ENCODE measurements at regions not wholly inside any gene's neighbourhood (a gene's known extent, or its start where the extent isn't known, plus 50 kb on each side); places are given as distances from the start of the nearest gene placed in this dataset.

DNA sequence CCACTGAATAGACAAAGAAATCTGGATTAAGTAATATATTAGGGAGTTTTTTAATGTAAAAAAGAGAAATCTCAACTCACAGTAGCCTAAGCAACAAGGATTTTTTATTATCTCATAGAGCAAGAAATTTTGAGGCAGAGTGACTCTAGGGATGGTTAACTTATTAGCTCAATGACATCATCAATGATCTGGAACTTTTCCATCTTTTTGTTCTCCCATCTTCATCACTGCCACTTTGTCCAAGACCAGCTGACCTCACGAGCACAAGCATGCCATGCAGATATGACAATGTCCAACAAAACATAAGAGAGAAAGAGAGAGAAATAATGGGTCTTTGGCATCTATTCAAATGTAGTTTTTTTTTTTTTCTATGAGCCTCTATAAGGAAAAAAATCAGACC, 211.8 kb upstream of the RND3 start:
- POLR2A ChIA-PET, result no interaction called here
- Histone ChIP-seq H3K27ac (ENCODE audit: low read length) (no peak overlapping the region), H3K27me3 (ENCODE audit: control insufficient read depth, insufficient read depth, low read length) (no peaks in the 10 kb centered on the region), H3K4me1 (ENCODE audit: control insufficient read depth, insufficient read depth, low read length) (no peaks in the 10 kb centered on the region), H3K4me3 (ENCODE audit: low read depth in 2 of 2, low read length in 2 of 2) (no peak overlapping the region), H3K9me3 (ENCODE audit: control insufficient read depth, insufficient read depth, low read depth, low read length) (no peaks in the 10 kb centered on the region), H3K36me3 (ENCODE audit: control insufficient read depth, insufficient read depth, low read length) (no peaks in the 10 kb centered on the region)
- DNase-seq (ENCODE audit: low read depth, low spot score) (no peak), ATAC-seq (no peak)
- CTCF ChIA-PET, result no interaction called here
- TF ChIP-seq, protein P1, sequence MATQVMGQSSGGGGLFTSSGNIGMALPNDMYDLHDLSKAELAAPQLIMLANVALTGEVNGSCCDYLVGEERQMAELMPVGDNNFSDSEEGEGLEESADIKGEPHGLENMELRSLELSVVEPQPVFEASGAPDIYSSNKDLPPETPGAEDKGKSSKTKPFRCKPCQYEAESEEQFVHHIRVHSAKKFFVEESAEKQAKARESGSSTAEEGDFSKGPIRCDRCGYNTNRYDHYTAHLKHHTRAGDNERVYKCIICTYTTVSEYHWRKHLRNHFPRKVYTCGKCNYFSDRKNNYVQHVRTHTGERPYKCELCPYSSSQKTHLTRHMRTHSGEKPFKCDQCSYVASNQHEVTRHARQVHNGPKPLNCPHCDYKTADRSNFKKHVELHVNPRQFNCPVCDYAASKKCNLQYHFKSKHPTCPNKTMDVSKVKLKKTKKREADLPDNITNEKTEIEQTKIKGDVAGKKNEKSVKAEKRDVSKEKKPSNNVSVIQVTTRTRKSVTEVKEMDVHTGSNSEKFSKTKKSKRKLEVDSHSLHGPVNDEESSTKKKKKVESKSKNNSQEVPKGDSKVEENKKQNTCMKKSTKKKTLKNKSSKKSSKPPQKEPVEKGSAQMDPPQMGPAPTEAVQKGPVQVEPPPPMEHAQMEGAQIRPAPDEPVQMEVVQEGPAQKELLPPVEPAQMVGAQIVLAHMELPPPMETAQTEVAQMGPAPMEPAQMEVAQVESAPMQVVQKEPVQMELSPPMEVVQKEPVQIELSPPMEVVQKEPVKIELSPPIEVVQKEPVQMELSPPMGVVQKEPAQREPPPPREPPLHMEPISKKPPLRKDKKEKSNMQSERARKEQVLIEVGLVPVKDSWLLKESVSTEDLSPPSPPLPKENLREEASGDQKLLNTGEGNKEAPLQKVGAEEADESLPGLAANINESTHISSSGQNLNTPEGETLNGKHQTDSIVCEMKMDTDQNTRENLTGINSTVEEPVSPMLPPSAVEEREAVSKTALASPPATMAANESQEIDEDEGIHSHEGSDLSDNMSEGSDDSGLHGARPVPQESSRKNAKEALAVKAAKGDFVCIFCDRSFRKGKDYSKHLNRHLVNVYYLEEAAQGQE (IDR thresholded peaks at IDR 0.05; ENCODE audit: insufficient read depth in 1 of 2, low read depth in 2 of 2, low read length in 1 of 2), result no peak
- TF ChIP-seq SIN3A (IDR thresholded peaks at IDR 0.05; ENCODE audit: borderline replicate concordance, insufficient read depth, low read depth, low read length) (no peak), TCF7L2 (IDR thresholded peaks at IDR 0.05; ENCODE audit: low read depth, low read length) (no peak), POLR2AphosphoS5 (IDR thresholded peaks at IDR 0.05; ENCODE audit: low read depth, low read length) (no peak)
- TF ChIP-seq, protein P2, sequence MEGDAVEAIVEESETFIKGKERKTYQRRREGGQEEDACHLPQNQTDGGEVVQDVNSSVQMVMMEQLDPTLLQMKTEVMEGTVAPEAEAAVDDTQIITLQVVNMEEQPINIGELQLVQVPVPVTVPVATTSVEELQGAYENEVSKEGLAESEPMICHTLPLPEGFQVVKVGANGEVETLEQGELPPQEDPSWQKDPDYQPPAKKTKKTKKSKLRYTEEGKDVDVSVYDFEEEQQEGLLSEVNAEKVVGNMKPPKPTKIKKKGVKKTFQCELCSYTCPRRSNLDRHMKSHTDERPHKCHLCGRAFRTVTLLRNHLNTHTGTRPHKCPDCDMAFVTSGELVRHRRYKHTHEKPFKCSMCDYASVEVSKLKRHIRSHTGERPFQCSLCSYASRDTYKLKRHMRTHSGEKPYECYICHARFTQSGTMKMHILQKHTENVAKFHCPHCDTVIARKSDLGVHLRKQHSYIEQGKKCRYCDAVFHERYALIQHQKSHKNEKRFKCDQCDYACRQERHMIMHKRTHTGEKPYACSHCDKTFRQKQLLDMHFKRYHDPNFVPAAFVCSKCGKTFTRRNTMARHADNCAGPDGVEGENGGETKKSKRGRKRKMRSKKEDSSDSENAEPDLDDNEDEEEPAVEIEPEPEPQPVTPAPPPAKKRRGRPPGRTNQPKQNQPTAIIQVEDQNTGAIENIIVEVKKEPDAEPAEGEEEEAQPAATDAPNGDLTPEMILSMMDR (IDR thresholded peaks at IDR 0.05), result no peak
- in situ Hi-C loops (cut with HindIII; ENCODE audit: low pct_unique_long_range_greater_than_20kb, low sequenced_read_pairs), result no loop called here
- intact Hi-C loops (cut with micrococcal nuclease; ENCODE audit: unreplicated experiment), result no loop called here
- BruUV-seq (replicated peaks), result no TSS peak

DNA sequence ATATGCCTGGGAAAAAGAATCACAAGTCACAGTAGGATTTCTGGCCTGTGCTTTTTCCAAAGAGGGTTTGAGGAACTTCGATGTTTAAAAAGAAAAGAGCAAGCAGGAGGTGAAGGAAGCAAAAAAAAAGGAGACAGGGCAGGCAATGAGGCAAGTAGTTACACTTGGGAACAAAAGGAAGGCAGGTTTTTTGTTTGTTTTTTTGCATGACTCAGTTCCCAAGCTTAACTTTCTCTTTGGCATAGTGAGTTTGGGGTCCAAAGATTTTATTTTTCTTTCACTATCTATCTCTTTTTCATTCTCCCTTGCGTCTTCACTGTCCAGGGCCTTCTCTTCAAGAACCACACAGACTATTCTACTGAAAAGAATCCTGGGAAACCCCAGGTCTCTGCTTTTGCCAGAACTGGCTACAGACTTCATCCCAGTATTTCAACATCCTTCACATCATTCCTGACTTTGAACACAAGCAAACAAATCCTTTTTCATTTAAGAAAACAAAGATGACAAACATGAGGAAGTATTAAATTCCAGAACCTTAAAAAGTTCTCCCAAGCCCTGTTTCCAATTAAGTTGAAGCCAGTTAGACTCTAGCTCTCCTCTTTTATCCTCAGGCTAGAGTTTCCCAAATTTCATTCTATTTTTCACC, 210.7 kb upstream of the RND3 start:
- no peak overlapping the region for H3K27ac ChIP-seq (ENCODE audit: low read length)
- POLR2A ChIA-PET, result no interaction called here
- BruUV-seq (replicated peaks), result no TSS peak
- ATAC-seq (no peak), DNase-seq (ENCODE audit: low read depth, low spot score) (no peak)
- H3K4me3 ChIP-seq (ENCODE audit: low read depth in 2 of 2, low read length in 2 of 2), result no peak overlapping the region
- no peaks in the 10 kb centered on the region for H3K27me3 ChIP-seq (ENCODE audit: control insufficient read depth, insufficient read depth, low read length)
- TF ChIP-seq, protein P2 (IDR thresholded peaks at IDR 0.05), result no peak
- TF ChIP-seq TCF7L2 (IDR thresholded peaks at IDR 0.05; ENCODE audit: low read depth, low read length), result no peak
- TF ChIP-seq, protein P1 (IDR thresholded peaks at IDR 0.05; ENCODE audit: insufficient read depth in 1 of 2, low read depth in 2 of 2, low read length in 1 of 2), result no peak
- no peak for TF ChIP-seq SIN3A (IDR thresholded peaks at IDR 0.05; ENCODE audit: borderline replicate concordance, insufficient read depth, low read depth, low read length)
- TF ChIP-seq POLR2AphosphoS5 (IDR thresholded peaks at IDR 0.05; ENCODE audit: low read depth, low read length), result no peak
- CTCF ChIA-PET, result no interaction called here
- H3K4me1 ChIP-seq (ENCODE audit: control insufficient read depth, insufficient read depth, low read length), result no peaks in the 10 kb centered on the region
- intact Hi-C loops (cut with micrococcal nuclease; ENCODE audit: unreplicated experiment) (no loop called here), in situ Hi-C loops (cut with HindIII; ENCODE audit: low pct_unique_long_range_greater_than_20kb, low sequenced_read_pairs) (no loop called here)
- H3K36me3 ChIP-seq (ENCODE audit: control insufficient read depth, insufficient read depth, low read length), result no peaks in the 10 kb centered on the region
- H3K9me3 ChIP-seq (ENCODE audit: control insufficient read depth, insufficient read depth, low read depth, low read length), result no peaks in the 10 kb centered on the region
